DMS153 treated with DMSO at 0.1 percent for 48 hours (cell line): ENCODE measurements at regions not wholly inside any gene's neighbourhood (a gene's known extent, or its start where the extent isn't known, plus 50 kb on each side); places are given as distances from the start of the nearest gene placed in this dataset.

Experiments
- DNase-seq: peaks from one replicate; lab custom pipeline; 2025; ENCODE audit not compliant: unreplicated experiment; lab: John Stamatoyannopoulos, UW

DNA sequence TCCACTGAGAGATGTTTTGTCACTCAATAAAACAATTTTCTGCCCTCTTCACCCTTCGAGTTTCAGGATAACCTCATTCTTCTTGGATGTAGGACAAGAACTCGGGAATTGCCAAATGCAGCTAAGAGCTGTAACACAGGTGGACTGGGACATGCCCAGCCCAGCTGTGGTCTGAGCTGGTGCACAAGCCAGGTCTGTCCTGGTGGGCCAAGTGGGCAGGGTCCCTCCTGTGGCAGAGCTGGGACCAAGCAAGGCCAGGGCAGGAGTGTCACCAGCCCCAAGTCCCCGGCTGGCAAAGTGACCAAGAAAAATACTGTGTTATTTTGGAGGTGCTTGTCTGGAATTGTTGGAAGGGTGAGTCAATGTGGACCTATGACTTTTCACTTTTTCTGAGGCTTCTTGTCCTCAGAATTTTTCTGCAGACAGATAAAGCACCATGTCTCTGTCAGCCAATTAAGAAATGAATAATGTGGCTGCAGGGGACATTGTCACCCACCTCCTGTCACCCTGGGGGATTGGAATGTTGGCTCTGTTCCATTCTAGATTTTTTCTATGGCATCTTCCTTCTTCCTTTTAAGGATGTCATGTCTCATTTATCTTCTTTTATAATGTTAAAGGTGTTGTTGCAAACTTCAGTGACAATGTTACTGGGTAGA is 645.2 kb upstream of the EPHA6 start:
- DNase-seq, result no peak

DNA sequence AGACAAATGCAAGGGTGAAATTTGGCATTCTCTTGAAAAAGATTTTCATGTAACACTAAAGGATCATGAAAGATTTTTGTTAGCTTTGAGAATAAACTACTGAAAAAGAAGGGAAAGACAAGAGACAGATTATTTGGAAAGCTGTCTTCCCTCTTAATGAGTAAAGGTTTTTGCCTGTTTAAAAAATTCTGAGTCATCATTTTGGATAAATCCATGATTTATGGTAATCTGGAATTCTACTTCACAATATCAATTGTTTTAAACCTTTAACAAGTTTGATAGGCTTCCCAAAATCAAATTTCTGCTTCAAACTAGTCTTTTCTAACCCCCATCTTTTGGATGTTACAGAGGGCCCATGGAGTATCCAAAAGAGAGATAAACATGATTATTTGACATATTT is 641.5 kb upstream of the EPHA6 start:
- DNase-seq, result no peak

DNA sequence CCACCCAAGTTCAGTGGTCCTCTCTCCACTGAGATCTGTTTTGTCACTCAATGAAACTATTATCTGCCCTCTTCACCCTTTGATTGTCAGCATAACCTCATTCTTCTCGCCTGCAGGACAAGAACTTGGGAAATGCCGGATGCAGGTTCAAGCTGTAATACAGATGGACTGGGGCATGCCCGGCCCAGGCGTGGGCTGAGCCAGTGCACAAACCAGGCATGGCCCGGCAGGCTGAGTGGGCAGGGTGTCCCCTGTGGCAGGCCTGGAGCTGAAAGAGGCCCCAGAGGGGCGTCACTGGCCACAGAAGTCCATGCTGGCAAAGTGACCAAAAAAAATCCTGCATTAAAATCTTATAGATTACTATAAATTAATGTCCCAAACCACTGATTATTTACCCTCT is 638.9 kb upstream of the EPHA6 start:
- no peak for DNase-seq

DNA sequence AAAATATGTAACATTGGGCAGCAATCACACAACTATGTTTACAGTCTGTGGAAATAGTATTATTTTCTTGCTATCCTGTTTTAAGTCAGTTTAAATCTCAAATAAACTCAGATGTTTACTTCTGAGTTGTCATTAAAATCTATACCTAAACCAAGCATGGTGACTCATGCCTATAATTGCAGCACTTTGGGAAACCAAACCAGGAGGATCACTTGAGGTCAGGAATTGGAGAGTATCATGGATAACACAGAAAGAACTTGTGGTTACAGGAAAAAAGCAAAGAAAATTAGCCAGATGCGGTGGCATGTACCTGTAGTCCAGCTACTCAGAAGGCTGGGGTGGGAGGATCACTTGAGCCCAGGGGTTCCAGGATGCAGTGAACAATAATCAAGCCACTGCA is 631.6 kb upstream of the EPHA6 start:
- no peak for DNase-seq

DNA sequence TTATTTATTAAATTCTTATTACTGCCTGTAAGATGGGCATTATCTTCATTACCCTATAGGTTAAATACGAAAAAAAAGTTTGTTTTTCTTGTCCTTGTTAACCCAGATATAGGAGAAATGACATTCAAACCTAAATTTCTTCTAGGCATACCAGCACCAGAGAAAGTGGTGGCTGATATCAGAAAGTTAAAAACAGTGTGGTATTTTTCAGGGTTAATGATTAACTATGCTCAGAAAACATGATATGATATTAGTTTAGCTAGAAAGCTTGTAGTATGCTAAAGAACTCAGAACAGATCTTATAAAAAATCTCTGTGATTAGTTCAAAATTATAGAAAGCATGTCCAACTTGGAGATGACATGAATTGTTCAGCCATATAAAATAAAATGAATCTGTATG is 630.5 kb upstream of the EPHA6 start:
- DNase-seq, result no peak

DNA sequence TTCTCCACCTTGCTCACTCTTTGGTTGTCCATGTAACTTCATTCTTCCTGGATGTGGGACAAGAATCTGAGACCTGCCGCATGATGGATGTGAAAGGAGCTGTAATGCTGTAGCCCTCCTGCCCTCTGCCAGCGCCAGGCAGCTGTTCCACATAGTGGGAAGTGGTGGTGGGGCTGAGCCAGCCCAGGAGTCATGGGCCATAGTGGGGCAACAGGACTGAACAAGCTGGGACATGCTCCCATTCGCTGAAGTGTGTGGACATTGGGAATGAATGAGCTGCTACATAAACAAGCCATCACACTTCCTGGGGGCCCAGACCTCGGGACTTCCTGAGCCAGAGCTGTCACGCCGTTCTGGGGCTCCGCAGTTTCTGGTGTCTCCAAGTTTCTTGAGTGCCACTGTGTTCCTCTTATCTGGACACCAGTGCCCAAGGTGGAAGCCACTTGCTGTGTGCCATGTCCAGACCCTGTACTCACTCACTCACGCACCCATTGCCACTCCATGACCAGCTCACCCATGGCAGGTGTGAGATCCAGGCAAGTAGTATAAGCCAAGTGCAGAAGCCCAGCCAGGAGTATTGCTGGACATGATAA is 624.3 kb upstream of the EPHA6 start:
- no peak for DNase-seq

DNA sequence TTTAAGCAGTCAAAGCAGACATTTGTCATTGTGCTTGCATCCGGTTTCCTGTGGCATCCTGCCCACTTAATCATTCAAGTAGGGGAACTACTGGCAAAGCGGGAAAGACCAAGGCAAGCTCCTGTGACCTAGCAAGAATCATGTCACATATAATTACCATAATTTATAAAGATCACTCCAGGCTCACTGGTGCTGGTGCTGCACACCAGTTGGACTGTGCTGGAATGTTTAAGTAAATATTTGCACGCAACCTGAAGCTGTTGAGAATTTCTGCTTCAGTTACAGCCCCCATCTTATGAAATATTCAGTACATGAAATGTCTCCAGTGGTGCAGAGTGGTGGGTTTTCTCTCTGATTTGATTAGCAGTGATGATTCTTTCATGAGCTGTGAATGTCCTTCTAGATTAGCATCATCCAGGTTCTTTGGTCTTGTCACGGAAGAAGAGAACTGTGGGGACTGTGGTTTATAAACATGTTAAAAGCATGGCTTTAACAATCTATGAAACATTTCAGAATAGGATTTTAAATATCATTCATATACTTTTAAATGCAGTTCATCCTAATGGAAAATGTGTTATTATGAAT is 621.3 kb upstream of the EPHA6 start:
- no peak for DNase-seq

DNA sequence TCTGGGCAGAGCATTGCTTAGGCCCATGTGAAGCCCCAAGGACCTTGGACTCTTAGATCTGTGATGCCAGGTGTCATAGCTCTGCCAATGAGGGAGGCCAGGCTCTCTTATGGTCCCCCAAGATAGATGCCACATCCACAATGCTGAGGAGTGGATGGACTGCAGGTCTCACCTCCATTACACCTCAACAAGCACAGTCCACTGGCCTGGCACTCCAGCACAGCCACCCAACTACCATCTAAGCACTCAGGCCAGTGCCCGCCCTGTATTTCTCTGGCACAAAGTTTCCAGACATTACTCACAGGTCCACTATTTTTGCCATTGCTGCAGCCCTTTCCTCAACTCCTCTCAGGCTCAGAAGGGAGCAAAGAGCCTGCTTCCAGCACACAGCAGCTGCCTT is 613.5 kb upstream of the EPHA6 start:
- no peak for DNase-seq

DNA sequence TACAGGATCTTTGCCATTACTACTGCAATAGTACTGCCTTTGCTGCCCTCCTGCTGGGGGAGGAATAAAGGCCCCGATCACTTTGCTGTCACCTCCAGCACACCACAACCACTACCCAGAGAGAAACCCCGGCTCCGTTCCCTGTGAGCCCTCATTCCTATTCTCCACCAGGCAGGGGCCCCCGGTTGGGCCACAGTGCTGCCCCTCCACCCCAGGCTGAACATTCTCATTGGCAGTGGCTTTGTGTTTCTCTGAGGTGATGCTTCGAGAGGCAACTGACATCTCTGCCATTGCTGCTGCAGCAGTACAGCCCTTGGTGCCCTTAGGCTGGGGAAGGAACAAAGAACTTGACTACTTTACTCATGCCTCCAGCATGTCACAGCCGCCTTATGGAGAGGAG is 612.9 kb upstream of the EPHA6 start:
- no peak for DNase-seq

DNA sequence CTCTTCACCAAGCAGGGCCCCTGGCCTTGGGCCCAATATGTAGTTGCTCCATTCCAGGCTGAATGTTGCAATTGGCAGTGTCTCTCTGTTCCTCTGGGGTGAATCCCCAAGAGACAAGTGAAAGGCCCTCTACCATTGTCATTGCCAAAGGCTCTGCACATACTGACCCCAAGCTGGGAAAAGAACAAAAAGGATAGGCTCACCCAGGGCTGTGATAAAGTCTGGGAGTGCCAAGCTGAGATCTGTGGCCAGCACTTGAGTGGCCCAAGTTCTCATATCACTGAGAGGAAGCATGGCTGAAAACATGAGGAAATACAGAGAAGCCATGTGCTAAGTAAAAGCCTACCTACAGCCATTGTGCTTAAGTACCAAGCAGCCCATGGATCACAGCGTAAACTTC is 612.2 kb upstream of the EPHA6 start:
- no peak for DNase-seq

DNA sequence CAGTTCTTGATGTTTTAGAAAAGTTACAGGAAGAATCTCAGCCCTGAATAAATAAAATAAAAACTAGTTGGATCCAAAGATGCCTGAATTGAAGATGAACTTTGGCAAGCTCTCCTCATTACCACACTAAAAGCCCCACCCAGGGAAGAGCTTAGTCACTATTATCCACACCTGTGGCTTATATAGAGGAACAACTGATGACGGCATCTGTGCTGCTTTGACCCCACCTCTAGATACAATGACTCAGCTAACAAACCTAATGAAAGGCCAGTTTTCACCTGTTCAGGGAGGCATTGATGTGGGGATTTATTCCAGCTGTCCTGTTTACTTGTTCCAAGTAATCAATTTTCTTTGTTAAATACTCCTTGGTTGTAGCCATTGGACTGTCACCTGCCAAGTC is 604.7 kb upstream of the EPHA6 start:
- DNase-seq, result no peak

DNA sequence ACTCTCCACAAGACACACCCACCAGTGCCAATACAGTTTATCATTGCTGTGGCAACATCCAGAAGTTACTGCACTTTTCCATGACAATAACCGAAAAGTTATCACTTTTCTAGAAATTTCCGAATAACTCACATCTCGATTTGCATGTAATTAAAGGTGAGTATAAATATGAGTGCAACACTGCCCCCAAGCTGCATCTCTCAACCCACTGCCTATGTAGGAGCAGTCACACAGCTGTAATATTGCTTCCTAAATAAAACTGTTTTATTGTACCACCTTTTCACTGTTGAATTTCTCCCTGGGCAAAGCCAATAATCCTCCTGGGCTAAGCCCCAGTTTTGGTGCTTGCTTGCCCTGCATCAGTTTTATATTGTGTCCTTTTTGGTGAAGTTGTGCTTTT is 601.0 kb upstream of the EPHA6 start:
- no peak for DNase-seq

DNA sequence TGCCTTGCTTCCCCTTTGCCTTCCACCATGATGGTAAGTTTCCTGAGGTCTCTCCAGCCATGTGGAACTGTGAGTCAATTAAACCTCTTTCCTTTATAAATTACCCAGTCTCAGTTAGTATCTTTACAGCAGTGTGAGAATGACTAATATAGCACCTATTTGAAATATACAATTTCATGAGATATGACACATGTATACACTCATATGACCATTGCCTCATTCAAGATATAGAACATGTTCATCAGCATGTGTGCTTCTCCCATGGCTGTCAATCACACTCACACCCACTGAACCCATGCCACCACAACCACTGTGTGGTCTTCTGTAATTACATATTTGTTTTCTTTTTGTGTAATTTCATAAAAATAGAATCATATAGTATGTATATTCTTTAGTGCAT is 599.5 kb upstream of the EPHA6 start:
- DNase-seq, result no peak

DNA sequence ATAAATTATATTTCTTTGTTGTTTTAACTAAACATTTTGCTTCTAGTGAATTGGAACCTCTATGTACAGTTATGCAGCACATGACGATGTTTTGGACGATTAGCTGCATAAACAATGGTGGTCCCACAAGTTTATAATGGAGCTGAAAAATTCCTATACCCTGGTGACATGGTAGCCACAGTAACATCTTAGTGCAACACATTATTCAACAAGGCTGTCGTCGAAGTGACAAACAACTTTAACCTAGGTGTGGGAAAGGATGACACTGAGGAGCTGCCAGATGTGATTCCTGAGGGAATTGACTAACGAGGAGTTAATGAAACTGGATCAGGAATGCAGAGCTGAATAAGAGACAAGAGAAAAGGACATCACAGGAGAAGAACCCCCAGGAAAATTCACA is 588.9 kb upstream of the EPHA6 start:
- DNase-seq, result no peak

DNA sequence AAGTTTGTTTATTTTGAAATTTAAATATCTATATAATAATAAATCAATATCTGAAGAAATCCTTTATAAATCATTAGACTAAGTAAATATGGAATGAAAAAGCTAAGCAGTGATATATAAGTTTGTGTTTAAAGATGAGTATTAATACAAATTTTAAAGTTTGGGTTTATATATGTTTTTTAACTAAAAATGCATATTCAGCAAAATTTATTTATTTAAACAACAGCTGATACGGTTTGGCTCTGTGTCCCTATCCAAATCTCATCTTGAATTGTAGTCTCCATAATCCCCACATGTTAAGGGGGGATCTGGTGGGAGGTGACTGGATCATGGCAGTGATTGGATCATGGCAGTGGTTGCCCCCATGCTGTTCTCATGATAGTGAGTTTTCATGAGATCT is 580.7 kb upstream of the EPHA6 start:
- DNase-seq, result no peak

DNA sequence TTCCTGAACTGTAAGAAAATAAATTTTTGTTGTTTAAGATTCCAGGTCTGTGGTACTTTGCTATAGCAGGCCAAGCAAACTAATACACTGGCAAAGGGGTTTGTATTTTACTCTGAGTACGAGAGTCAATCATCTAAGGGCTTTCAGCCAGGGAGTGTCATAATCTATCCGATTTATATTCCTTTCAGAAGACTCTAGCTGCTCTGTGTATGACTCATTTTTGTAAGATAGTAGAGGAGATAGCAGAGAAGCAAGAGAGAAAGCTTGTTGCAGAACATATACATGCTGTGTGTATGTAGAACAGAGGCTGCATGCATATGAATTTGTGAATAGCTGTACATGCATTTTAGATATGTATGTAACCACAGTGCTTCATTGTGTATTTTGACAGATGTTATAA is 577.9 kb upstream of the EPHA6 start:
- no peak for DNase-seq

DNA sequence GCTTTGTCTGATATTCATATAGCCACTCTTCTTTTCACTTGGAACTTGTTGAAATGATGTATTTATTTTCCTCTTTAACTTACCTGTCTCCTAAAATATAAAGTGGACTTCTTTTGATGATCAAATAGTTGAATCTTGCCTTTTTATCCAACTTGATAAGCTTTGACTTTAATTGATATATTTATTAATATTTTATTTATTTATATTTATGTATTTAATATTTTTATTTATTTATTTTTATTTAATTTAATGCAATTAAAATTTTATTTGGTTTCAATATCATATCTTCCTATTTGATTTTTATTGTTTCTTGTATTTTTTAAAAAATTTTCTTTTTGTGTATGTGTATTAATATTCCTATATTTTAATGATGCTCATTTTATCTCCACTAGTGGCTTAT is 555.1 kb upstream of the EPHA6 start:
- no peak for DNase-seq

DNA sequence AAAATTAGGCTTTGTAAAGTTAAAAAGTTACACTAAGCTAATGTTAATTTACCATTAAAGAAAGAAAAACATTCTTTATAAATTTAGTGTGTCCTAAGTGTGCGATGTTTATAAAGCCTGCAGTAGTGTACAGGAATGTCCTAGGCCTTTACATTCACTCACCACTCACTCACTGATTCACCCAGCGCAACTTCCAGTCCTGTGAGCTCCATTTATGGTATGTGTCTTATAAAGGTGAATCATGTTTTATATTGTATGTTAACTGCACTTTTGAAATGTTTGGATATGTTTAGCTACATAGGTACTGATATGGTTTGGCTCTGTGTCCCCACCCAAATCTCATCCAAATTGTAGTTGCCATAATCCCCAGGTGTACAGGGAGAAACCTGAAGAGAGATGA is 549.7 kb upstream of the EPHA6 start:
- DNase-seq, result no peak

DNA sequence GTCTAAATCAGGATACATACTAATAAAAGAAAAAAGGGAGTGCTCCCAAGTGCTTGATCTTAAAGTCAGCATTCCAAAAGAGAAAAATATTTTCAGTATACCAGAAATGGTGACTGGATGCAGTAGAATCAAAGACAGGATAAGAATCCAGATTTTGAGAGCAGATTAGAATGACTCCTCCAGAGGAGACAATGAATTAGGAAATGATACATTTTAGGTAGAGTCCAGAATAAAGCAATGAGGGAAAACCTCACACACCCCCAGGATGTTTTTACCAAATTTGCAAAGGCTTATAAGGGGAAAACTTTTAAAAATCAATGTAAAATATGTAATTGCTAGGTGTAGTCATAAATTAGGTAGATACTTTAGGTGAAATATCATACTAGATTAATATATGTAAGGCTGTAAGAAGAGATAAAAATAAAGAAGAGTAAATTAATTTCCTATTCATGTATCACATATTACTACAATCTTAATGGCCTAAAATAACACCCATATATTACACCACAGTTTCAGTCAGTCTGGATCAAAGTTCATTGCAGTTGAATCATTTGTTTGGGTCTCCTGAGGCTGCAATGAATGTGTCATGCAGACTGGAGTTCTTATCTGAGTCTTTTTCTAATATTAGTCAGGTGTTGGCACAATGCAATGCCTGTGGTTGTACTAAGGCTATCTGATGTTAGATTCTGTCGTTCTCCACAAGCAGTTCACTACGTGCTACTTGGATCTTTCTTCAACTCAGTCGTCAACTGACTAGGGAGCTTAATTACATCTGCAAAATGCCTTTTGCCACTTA is 547.8 kb upstream of the EPHA6 start:
- no peak for DNase-seq

DNA sequence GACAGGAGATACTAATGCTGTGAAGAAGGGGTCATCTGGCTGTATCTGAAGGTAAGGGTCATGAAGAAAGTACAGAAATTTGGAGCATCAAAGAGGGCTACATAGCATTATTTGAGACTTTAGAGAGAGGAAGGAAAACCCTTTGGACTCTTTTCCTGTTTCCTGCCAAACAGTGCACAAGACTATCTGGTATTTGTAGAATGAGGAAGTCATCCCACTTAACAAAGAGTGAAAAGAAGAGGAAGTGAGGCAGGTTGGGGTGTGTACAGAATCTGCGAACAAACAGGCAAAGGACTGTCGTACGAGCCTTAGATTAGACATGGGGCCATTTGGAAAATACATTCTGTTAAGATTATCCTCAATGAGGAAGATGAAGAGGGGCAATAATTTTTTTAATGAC is 546.8 kb upstream of the EPHA6 start:
- DNase-seq, result no peak

DNA sequence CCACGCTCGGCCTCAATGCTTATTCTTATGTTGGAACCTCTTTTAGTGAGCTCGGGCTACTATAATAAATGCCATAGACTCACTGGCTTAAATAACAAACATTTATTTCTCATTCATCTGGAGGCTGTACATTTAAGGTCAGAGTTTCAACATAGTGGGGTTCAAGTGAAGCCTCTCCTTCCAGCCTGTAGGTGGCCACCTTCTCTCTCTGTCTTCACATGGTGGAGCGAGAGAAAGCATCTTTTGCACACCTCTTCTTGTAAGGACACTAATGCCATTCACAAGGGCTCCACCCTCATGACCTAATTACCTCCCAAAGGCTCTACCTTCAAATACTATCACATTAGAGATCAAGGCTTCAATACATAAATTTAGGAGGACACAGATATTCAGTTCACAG is 520.3 kb upstream of the EPHA6 start:
- DNase-seq, result no peak

DNA sequence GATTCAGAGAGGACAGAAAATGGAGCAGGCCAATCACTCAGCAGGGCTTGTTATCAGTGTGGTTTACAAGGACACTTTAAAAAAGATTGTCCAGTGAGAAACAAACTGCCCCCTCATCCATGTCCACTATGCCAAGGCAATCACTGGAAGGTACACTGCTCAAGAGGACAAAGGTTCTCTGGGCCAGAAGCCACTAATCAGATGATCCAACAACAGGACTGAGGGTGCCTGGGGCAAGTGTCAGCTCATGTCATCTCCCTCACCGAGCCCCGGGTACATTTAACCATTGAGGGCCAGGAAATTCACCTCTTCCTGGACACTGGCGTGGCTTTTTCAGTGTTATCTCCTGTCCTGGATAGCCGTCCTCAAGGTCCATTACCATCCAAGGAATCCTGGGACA is 513.7 kb upstream of the EPHA6 start:
- no peak for DNase-seq
